Left ventricle myocardium inferior (tissue), 1 donor: ENCODE measurements at regions not wholly inside any gene's neighbourhood (a gene's known extent, or its start where the extent isn't known, plus 50 kb on each side); places are given as distances from the start of the nearest gene placed in this dataset.

Source experiments
- DNase-seq: peaks from one replicate; pipeline ENCODE4 v3.0.0-alpha.2; 2020
- H3K27ac ChIP-seq: fragments of 200-600 bp; replicated peaks from 2 replicates; pipeline ENCODE4 v1.8.0; 2021
- H3K27me3 ChIP-seq: fragments of 200-600 bp; 2 replicates; pipeline ENCODE4 v1.8.0; 2021; ENCODE audit warnings: low read depth
- H3K36me3 ChIP-seq: fragments of 200-600 bp; 2 replicates; pipeline ENCODE4 v1.8.0; 2021
- H3K4me1 ChIP-seq: fragments of 200-600 bp; 2 replicates; pipeline ENCODE4 v1.8.0; 2021
- H3K4me3 ChIP-seq: fragments of 200-600 bp; 2 replicates; pipeline ENCODE4 v1.8.0; 2021; ENCODE audit warnings: mild to moderate bottlenecking, moderate library complexity
- H3K9me3 ChIP-seq: fragments of 200-600 bp; replicated peaks from 2 replicates; pipeline ENCODE4 v1.8.0; 2021
- intact Hi-C: fragments of 100-400 bp; cut with micrococcal nuclease; formaldehyde crosslinking; loops from one replicate; pipeline ENCODE4 v1.11.0; 2022
- TF ChIP-seq, protein P1 (sequence below): fragments of 200-600 bp; IDR thresholded peaks from 2 replicates; pipeline ENCODE4 v1.8.0; 2021; ENCODE audit warnings: antibody characterized with exemption, mild to moderate bottlenecking, borderline replicate concordance
- donor health status: DM: no; HTN: yes; CAD: no; lungs with severe emphysema.

DNA sequence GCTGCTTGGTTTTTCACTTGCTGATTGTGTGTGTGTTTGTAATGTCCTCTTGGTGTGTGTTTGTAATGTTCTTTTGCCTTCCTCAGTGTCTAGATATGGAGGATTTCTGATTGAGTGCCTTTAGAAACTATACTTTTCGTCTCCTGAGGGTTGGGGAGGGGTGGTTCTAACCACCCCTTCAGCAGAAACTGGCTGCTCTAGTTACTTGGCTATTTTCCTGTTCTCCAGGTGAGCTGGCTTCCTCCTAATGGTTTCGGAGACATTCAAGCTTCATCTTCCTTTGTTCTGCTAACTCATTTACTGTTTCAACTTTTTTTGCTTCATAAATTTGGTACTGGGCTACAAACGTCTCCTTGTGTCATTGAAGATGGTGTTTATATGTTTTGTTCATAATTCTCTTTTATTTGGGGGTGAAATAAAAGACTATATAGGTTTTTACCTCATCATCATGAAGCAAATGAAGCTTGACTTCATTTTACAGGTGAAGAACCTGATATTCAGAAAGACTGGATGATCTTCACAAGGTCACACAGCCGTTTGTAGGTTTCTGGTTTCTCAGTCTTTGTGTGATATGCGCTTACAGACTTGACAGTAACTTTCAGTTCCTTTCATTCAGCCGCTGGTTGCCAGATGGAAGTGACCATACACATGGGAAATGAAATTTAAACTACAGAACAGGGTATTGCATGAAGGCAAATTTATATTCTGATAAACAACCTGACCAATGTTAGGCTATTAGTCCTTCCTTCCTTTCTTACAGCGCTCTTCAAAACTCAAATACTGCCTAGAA is 238.5 kb downstream of the GALR1 start:
- H3K4me3 ChIP-seq, result no peak overlapping the region
- no peak overlapping the region for H3K27ac ChIP-seq
- DNase-seq, result no peak
- H3K9me3 ChIP-seq, result peaks cover 14% of the 10 kb centered on the region
- intact Hi-C loops, result no loop called here
- TF ChIP-seq, protein P1, sequence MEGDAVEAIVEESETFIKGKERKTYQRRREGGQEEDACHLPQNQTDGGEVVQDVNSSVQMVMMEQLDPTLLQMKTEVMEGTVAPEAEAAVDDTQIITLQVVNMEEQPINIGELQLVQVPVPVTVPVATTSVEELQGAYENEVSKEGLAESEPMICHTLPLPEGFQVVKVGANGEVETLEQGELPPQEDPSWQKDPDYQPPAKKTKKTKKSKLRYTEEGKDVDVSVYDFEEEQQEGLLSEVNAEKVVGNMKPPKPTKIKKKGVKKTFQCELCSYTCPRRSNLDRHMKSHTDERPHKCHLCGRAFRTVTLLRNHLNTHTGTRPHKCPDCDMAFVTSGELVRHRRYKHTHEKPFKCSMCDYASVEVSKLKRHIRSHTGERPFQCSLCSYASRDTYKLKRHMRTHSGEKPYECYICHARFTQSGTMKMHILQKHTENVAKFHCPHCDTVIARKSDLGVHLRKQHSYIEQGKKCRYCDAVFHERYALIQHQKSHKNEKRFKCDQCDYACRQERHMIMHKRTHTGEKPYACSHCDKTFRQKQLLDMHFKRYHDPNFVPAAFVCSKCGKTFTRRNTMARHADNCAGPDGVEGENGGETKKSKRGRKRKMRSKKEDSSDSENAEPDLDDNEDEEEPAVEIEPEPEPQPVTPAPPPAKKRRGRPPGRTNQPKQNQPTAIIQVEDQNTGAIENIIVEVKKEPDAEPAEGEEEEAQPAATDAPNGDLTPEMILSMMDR, result no peak
- no peaks in the 10 kb centered on the region for H3K36me3 ChIP-seq
- H3K4me1 ChIP-seq, result no peaks in the 10 kb centered on the region
- H3K27me3 ChIP-seq, result peaks cover 11% of the 10 kb centered on the region

DNA sequence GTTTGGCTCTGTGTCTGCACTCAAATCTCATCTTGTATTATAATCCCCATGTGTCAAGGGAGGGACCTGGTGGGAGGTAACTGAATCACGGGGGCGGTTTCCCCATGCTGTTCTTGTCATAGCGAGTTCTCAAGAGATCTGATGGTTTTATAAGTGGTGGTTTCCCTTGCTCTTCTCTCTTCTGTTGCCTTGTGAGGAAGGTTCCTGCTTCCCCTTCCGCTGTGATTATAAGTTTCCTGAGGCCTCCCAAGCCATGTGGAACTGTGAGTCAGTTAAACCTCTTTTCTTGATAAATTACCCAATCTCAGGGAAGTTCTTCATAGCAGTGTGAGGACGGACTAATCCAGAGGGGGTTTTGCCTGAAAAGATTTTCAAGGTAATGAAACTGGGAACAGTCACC is 245.4 kb downstream of the GALR1 start:
- H3K4me3 ChIP-seq, result no peak overlapping the region
- no peaks in the 10 kb centered on the region for H3K36me3 ChIP-seq
- no peaks in the 10 kb centered on the region for H3K9me3 ChIP-seq
- H3K27me3 ChIP-seq, result peaks cover 5% of the 10 kb centered on the region
- DNase-seq, result no peak
- TF ChIP-seq, protein P1, result no peak
- H3K4me1 ChIP-seq, result no peaks in the 10 kb centered on the region
- intact Hi-C loops, result no loop called here
- no peak overlapping the region for H3K27ac ChIP-seq

DNA sequence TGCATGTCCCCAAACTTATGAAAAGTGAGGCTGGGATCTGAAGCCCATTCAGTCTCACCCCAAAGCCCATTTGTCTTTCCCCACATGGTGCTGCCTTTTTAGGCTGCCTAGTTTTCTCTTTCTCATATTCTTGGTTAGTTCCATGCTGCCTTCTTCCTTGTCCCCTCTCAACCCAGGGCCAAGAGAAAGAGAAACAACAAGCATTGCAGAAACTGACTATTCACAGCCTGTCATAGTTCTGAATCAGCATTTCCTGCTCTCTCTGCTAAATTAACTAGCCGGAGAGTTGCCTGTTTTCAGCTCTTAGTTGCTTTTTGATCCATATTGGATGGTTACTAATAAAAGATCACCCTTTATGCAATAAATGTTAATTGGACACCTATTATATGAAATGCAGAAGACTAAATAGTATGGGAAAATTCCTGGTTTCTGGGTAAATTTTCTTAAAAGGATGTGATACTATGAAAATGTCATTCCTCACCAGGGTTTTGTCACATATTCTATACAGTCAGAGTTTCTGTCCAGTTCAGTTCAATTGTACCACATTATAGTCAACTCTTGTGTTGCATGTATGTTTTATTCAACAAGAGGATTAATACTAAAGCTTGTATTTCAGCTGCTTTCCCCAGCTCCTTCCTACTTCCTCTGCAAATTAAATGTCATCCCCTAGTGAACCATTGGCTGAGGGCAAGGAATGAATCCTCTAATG is 246.5 kb downstream of the GALR1 start:
- intact Hi-C loops, result no loop called here

DNA sequence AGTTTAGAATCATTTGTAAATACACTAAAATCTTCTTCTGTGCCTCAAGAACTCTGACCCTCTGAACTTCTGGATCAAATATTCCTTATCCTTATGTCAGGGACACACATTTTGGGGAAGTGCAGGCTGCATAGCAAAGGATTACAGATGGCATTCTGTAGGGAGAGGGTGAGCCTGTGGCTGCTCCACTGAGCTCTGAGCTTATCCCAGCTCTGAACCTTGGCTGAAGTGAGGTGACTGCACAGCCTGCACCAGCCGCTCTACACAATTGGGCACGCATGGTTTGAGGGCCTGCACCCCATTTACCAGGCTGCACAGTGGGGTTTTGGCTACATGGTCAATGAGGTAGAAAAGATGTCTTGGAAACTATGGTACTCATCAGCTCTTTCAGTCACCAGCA is 251.6 kb downstream of the GALR1 start:
- no peak for DNase-seq
- TF ChIP-seq, protein P1, result no peak
- no peaks in the 10 kb centered on the region for H3K9me3 ChIP-seq
- H3K27me3 ChIP-seq, result peaks cover 5% of the 10 kb centered on the region
- H3K27ac ChIP-seq, result no peak overlapping the region
- H3K4me1 ChIP-seq, result no peaks in the 10 kb centered on the region
- H3K36me3 ChIP-seq, result no peaks in the 10 kb centered on the region
- no peak overlapping the region for H3K4me3 ChIP-seq
- intact Hi-C loops, result no loop called here

More for the DNA sequence above, 246.5 kb downstream of the GALR1 start:
- H3K27ac ChIP-seq, result no peak overlapping the region
- TF ChIP-seq, protein P1, result no peak
- no peak for DNase-seq
- peaks cover 5% of the 10 kb centered on the region for H3K27me3 ChIP-seq
- H3K9me3 ChIP-seq, result no peaks in the 10 kb centered on the region
- no peaks in the 10 kb centered on the region for H3K4me1 ChIP-seq
- H3K4me3 ChIP-seq, result no peak overlapping the region
- no peaks in the 10 kb centered on the region for H3K36me3 ChIP-seq

DNA sequence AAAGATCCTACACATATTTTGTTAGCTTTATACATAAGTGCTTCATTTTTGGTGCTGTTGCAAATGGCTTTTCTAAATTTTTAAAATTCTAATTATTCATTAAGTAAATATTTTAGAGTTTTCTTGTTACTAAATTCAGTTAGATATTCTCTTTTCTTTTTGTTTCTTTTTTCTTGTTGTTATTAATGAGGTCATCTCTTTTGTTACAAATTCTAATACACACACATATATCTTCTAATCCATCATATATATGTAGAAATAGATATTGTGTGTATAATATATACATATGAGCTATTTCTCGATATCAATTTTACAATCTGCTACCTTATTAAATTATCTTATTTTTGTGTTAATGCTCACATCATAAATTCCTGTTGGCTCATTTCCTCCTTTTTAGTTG is 255.9 kb downstream of the GALR1 start:
- Histone ChIP-seq H3K27me3 (no peaks in the 10 kb centered on the region), H3K9me3 (peaks cover 5% of the 10 kb centered on the region), H3K4me3 (no peak overlapping the region), H3K4me1 (no peaks in the 10 kb centered on the region), H3K27ac (no peak overlapping the region), H3K36me3 (no peaks in the 10 kb centered on the region)
- TF ChIP-seq, protein P1, result no peak
- intact Hi-C loops, result no loop called here
- no peak for DNase-seq
